KMS-11 (cell line): ENCODE measurements at regions not wholly inside any gene's neighbourhood (a gene's known extent, or its start where the extent isn't known, plus 50 kb on each side); places are given as distances from the start of the nearest gene placed in this dataset.

Experiments
- H2AFZ ChIP-seq: fragments of 200-600 bp; sonication (generic); 2 replicates; pipeline ENCODE4 v1.6.1; 2016; ENCODE audit warnings: antibody characterized with exemption, mixed run types, low read depth
- H3K27ac ChIP-seq: fragments of 200-600 bp; sonication (generic); 2 replicates; pipeline ENCODE4 v1.6.1; 2016; ENCODE audit warnings: mild to moderate bottlenecking, mixed run types
- H3K27me3 ChIP-seq: fragments of 200-600 bp; sonication (generic); 2 replicates; pipeline ENCODE4 v1.6.1; 2017; ENCODE audit warnings: mild to moderate bottlenecking, low read depth, mixed run types, moderate library complexity; ENCODE audit not compliant: insufficient read depth
- H3K36me3 ChIP-seq: fragments of 200-600 bp; sonication (generic); 2 replicates; pipeline ENCODE4 v1.6.1; 2017; ENCODE audit warnings: mild to moderate bottlenecking, mixed run types; ENCODE audit not compliant: insufficient read depth
- H3K4me1 ChIP-seq: fragments of 200-600 bp; sonication (generic); 2 replicates; pipeline ENCODE4 v1.6.1; 2016; ENCODE audit warnings: mild to moderate bottlenecking, low read depth, mixed run types; ENCODE audit not compliant: poor library complexity, severe bottlenecking
- H3K4me2 ChIP-seq: fragments of 200-600 bp; sonication (generic); 2 replicates; pipeline ENCODE4 v1.7.0; 2016; ENCODE audit warnings: mild to moderate bottlenecking, mixed run types
- H3K4me3 ChIP-seq: fragments of 200-600 bp; sonication (generic); IDR thresholded peaks from 2 replicates; pipeline ENCODE4 v1.6.1; 2017; ENCODE audit warnings: low read depth, low read length, mixed read lengths; ENCODE audit not compliant: insufficient read depth
- H3K79me2 ChIP-seq: fragments of 200-600 bp; sonication (generic); 2 replicates; pipeline ENCODE4 v1.6.1; 2016; ENCODE audit warnings: low read depth, mixed run types; ENCODE audit not compliant: insufficient read depth
- H3K9ac ChIP-seq: fragments of 200-600 bp; sonication (generic); 2 replicates; pipeline ENCODE4 v1.6.1; 2016; ENCODE audit warnings: mild to moderate bottlenecking, mixed run types
- H4K20me1 ChIP-seq: fragments of 200-600 bp; sonication (generic); 2 replicates; pipeline ENCODE4 v1.6.1; 2016; ENCODE audit warnings: mild to moderate bottlenecking, mixed run types; ENCODE audit not compliant: insufficient read depth
- CTCF ChIP-seq: fragments of 200-600 bp; sonication (generic); conservative IDR thresholded peaks from 2 replicates; pipeline ENCODE4 v1.6.1; 2017; ENCODE audit warnings: low read depth, mild to moderate bottlenecking, antibody characterized with exemption, low read length, moderate library complexity, mixed read lengths

- no peaks in the 10 kb centered on the region for H3K27me3 ChIP-seq
- no peak overlapping the region for H3K27ac ChIP-seq
- H4K20me1 ChIP-seq, result no peaks in the 10 kb centered on the region
- no peak for TF ChIP-seq CTCF
- H2AFZ ChIP-seq, result no peak overlapping the region
- no peaks in the 10 kb centered on the region for H3K36me3 ChIP-seq
- no peak overlapping the region for H3K9ac ChIP-seq
- no peak overlapping the region for H3K4me3 ChIP-seq
- no peak overlapping the region for H3K4me2 ChIP-seq
- H3K4me1 ChIP-seq, result no peaks in the 10 kb centered on the region
- no peaks in the 10 kb centered on the region for H3K79me2 ChIP-seq
These were observed 59.4 kb upstream of the ASIC2 start for GRCh38 chr17:33352526-33352925.

DNA sequence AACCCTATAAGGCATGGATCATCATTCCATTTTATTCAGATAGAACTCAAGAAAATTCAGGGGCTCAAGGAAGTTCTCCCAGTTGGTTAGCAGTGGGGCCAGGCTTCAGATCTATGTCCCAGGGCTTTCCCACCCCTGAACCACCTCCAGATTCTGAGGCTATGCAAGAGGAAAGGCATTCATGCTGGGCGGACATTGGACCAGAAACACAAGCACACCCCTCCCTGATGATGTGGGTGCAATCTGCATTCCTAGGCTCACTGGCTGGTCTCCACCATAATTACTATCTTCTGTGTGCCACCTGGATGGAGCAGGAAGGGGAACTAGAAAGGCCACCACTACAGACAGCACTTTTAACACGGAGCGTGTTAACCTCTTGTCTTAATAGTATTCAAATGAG is 63.2 kb upstream of the ASIC2 start:
- Histone ChIP-seq H3K27me3 (no peaks in the 10 kb centered on the region), H3K27ac (no peak overlapping the region), H3K36me3 (no peaks in the 10 kb centered on the region), H2AFZ (no peak overlapping the region), H4K20me1 (no peaks in the 10 kb centered on the region), H3K79me2 (no peaks in the 10 kb centered on the region), H3K4me1 (no peaks in the 10 kb centered on the region), H3K4me3 (no peak overlapping the region), H3K9ac (no peak overlapping the region), H3K4me2 (no peak overlapping the region)
- TF ChIP-seq CTCF, result no peak

- no peak for TF ChIP-seq CTCF
- Histone ChIP-seq H3K79me2 (no peaks in the 10 kb centered on the region), H3K4me2 (no peak overlapping the region)
These were observed 70.4 kb upstream of the ASIC2 start for GRCh38 chr17:33363475-33363874.

DNA sequence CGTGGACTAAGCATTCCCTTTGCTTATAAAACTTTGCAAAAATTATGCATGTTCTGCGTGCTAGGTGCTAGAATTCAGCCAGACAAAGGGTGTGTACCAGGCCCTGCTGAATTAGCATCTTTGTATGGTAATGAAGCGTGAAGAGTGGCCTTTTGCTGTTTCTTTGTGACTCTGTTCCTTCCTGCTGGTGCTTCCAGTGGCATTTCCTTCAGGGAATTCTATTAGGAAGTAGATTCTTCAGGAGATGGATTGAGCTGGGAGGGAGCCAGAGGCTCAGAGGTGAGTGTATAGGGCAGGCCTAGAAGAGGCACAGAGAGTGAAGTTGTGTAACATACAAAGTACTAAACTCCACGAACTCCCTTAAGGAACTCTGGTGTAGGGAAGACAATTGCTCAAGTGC is 73.9 kb upstream of the ASIC2 start:
- no peaks in the 10 kb centered on the region for H3K36me3 ChIP-seq
- no peak for TF ChIP-seq CTCF
- no peak overlapping the region for H3K9ac ChIP-seq
- H3K4me2 ChIP-seq, result no peak overlapping the region
- H4K20me1 ChIP-seq, result no peaks in the 10 kb centered on the region
- H3K79me2 ChIP-seq, result no peaks in the 10 kb centered on the region
- no peaks in the 10 kb centered on the region for H3K4me1 ChIP-seq
- H3K27ac ChIP-seq, result no peak overlapping the region
- H3K4me3 ChIP-seq, result no peak overlapping the region
- no peaks in the 10 kb centered on the region for H3K27me3 ChIP-seq
- no peak overlapping the region for H2AFZ ChIP-seq

More at GRCh38 chr17:33363475-33363874, 70.4 kb upstream of the ASIC2 start:
- no peaks in the 10 kb centered on the region for H3K4me1 ChIP-seq
- no peak overlapping the region for H3K27ac ChIP-seq
- no peaks in the 10 kb centered on the region for H4K20me1 ChIP-seq
- no peaks in the 10 kb centered on the region for H3K36me3 ChIP-seq
- no peak overlapping the region for H3K4me3 ChIP-seq
- H3K27me3 ChIP-seq, result no peaks in the 10 kb centered on the region
- H2AFZ ChIP-seq, result no peak overlapping the region
- H3K9ac ChIP-seq, result no peak overlapping the region

DNA sequence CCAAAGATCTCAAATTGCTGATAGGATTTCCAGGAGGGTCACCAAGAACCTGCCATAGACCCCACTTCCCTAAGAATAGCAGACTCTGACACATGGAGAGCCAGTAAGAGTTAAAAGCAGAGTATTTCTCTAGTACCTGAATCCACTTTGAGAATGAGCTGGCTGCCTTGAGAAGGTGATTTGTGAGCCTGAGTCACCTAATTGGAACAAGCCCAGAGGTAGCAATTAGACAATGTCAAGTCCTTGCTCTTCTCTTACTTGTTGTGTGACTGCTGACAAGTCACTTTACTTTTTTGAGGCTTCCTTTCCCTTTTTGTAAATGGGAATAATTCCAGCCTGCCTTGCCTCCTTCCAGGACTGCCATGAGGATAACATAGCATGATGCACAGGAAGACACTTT is 76.1 kb upstream of the ASIC2 start:
- Histone ChIP-seq H3K36me3 (no peaks in the 10 kb centered on the region), H3K4me2 (no peak overlapping the region), H3K27me3 (no peaks in the 10 kb centered on the region), H3K79me2 (no peaks in the 10 kb centered on the region), H3K9ac (no peak overlapping the region), H2AFZ (no peak overlapping the region), H3K4me3 (no peak overlapping the region), H4K20me1 (no peaks in the 10 kb centered on the region), H3K27ac (no peak overlapping the region), H3K4me1 (no peaks in the 10 kb centered on the region)
- TF ChIP-seq CTCF, result no peak
